MCF 10A (cell line): ENCODE measurements at regions not wholly inside any gene's neighbourhood (a gene's known extent, or its start where the extent isn't known, plus 50 kb on each side); places are given as distances from the start of the nearest gene placed in this dataset.
"Not testable (repeated sequence)": the region's sequence is repeated elsewhere in the genome, so short reads cannot be mapped to it uniquely, and the experiment has no call there.

Experiments used
- BruUV-seq: library from RNA; stranded (reverse); fragments of 400-500 nt; replicated peaks from 2 replicates; lab custom pipeline; 2021; lab: Mats Ljungman, UMichigan
- CTCF ChIA-PET: fragments of 300-600 bp; sonication (Branson Sonifier 250); formaldehyde crosslinking; extraction: SDS; loops from one replicate; lab custom pipeline; 2021; ENCODE audit warnings: antibody characterized with exemption, inconsistent platforms; lab: Yijun Ruan, JAX
- POLR2A ChIA-PET: fragments of 300-600, 350-650 bp; sonication (Branson Sonifier 250); formaldehyde crosslinking; extraction: SDS; loops from one replicate; lab custom pipeline; 2020; ENCODE audit warnings: antibody characterized with exemption, inconsistent platforms; lab: Yijun Ruan, JAX
- DNase-seq: peaks from one replicate; pipeline ENCODE4 v3.0.0-alpha.2; 2018; ENCODE audit not compliant: unreplicated experiment
- H3K27ac Mint-ChIP-seq: one replicate; pipeline ENCODE4 v1.8.0; 2022; ENCODE audit warnings: mild to moderate bottlenecking, low read depth, mixed read lengths; ENCODE audit not compliant: unreplicated experiment
- H3K27me3 Mint-ChIP-seq: one replicate; pipeline ENCODE4 v1.8.0; 2022; ENCODE audit warnings: mixed read lengths; ENCODE audit not compliant: insufficient read depth, unreplicated experiment
- H3K36me3 Mint-ChIP-seq: one replicate; pipeline ENCODE4 v1.8.0; 2022; ENCODE audit warnings: mild to moderate bottlenecking, moderate library complexity, mixed read lengths; ENCODE audit not compliant: insufficient read depth, unreplicated experiment
- H3K4me1 Mint-ChIP-seq: one replicate; pipeline ENCODE4 v1.8.0; 2022; ENCODE audit warnings: mixed read lengths; ENCODE audit not compliant: insufficient read depth, unreplicated experiment
- H3K4me3 Mint-ChIP-seq: one replicate; pipeline ENCODE4 v1.8.0; 2022; ENCODE audit warnings: mild to moderate bottlenecking, moderate library complexity, mixed read lengths; ENCODE audit not compliant: unreplicated experiment
- H3K9me3 Mint-ChIP-seq: one replicate; pipeline ENCODE4 v1.8.0; 2022; ENCODE audit warnings: mixed read lengths; ENCODE audit not compliant: unreplicated experiment
- CTCF ChIP-seq: fragments of 200-600 bp; IDR thresholded peaks from one replicate; pipeline ENCODE4 v1.8.0; 2022; ENCODE audit warnings: antibody characterized with exemption, mild to moderate bottlenecking; ENCODE audit not compliant: unreplicated experiment
- intact Hi-C: fragments of 100-400 bp; cut with micrococcal nuclease; formaldehyde crosslinking; loops from 2 replicates; pipeline ENCODE4 v1.14.1; 2022

GRCh38 chr1:82139751-82140468 is 339.2 kb downstream of the ADGRL2 start:
- CTCF ChIA-PET = interaction anchor here (0.6 to 0.7 kb wide), 2 partner anchors 190 to 667 kb away, joined by 3 to 4 read pairs; no protein-coding TSS in a partner anchor
- POLR2A ChIA-PET = interaction anchor here (0.6 kb wide), 1 partner anchor 359 kb away, joined by 3 read pairs; no protein-coding TSS in a partner anchor
- no peak for TF ChIP-seq CTCF
- BruUV-seq = no TSS peak
- no peaks in the 10 kb centered on the region for H3K27me3 Mint-ChIP-seq
- H3K4me3 Mint-ChIP-seq = no peak overlapping the region
- no peak for DNase-seq
- no peaks in the 10 kb centered on the region for H3K4me1 Mint-ChIP-seq
- no peaks in the 10 kb centered on the region for H3K9me3 Mint-ChIP-seq
- no peaks in the 10 kb centered on the region for H3K36me3 Mint-ChIP-seq
- no peak overlapping the region for H3K27ac Mint-ChIP-seq
- intact Hi-C loops = no loop called here

- H3K27ac Mint-ChIP-seq, H3K9me3 Mint-ChIP-seq, DNase-seq, H3K27me3 Mint-ChIP-seq, BruUV-seq, H3K4me1 Mint-ChIP-seq, intact Hi-C loops, CTCF ChIA-PET, H3K4me3 Mint-ChIP-seq, H3K36me3 Mint-ChIP-seq, POLR2A ChIA-PET: not testable (repeated sequence)
Measured at GRCh38 chr1:82136351-82136750, 335.6 kb downstream of the ADGRL2 start.

- no peak overlapping the region for H3K4me3 Mint-ChIP-seq
- no peak for TF ChIP-seq CTCF
- ChIA-PET CTCF (interaction anchor here (0.6 kb wide), 1 partner anchor 12 kb away, joined by 5 read pairs; no protein-coding TSS in a partner anchor), POLR2A (no interaction called here)
- H3K36me3 Mint-ChIP-seq = no peaks in the 10 kb centered on the region
- no peaks in the 10 kb centered on the region for H3K9me3 Mint-ChIP-seq
- H3K27me3 Mint-ChIP-seq = no peaks in the 10 kb centered on the region
- intact Hi-C loops = no loop called here
- no TSS peak for BruUV-seq
- H3K4me1 Mint-ChIP-seq = no peaks in the 10 kb centered on the region
- no peak overlapping the region for H3K27ac Mint-ChIP-seq
- DNase-seq = no peak
Measured at GRCh38 chr1:82125866-82126265, 325.1 kb downstream of the ADGRL2 start.

- ChIA-PET CTCF (no interaction called here), POLR2A (interaction anchor here (1.3 kb wide), 1 partner anchor 100 kb away, joined by 3 read pairs; no protein-coding TSS in a partner anchor)
- Mint-ChIP-seq H3K27ac (no peak overlapping the region), H3K36me3 (no peaks in the 10 kb centered on the region), H3K4me1 (no peaks in the 10 kb centered on the region), H3K27me3 (no peaks in the 10 kb centered on the region), H3K9me3 (no peaks in the 10 kb centered on the region), H3K4me3 (no peak overlapping the region)
- DNase-seq = no peak
- no TSS peak for BruUV-seq
- intact Hi-C loops = no loop called here
- TF ChIP-seq CTCF = no peak
Measured at GRCh38 chr1:82125119-82125518, 324.4 kb downstream of the ADGRL2 start.
